ENCODE measurements at regions not wholly inside any gene's neighbourhood (a gene's known extent, or its start where the extent isn't known, plus 50 kb on each side); places are given as distances from the start of the nearest gene placed in this dataset.

- TF ChIP-seq AGO2 (optimal IDR thresholded peaks at IDR 0.05; ENCODE audit: low read depth, low read length), result no peak
- no peak for TF ChIP-seq CTCF (CRISPR knock-in tag; IDR thresholded peaks at IDR 0.05)
- TF ChIP-seq POLR2AphosphoS5 (IDR thresholded peaks at IDR 0.05; ENCODE audit: low read depth, low read length), result no peak
- TF ChIP-seq PRDM10 (CRISPR knock-in tag; IDR thresholded peaks at IDR 0.05; ENCODE audit: low read depth), result no peak
- no peak for TF ChIP-seq ZNF318 (CRISPR knock-in tag; IDR thresholded peaks at IDR 0.05)
- no peak for TF ChIP-seq EZH2 (conservative IDR thresholded peaks at IDR 0.05; ENCODE audit: low read depth, low read length)
- no peak for TF ChIP-seq ZNF33A (CRISPR knock-in tag; IDR thresholded peaks at IDR 0.05; ENCODE audit: borderline replicate concordance)
- no peak for TF ChIP-seq ZNF3 (CRISPR knock-in tag; IDR thresholded peaks at IDR 0.05)
- no peak for TF ChIP-seq IRF2 (CRISPR knock-in tag; IDR thresholded peaks at IDR 0.05)
- no peak for TF ChIP-seq ZNF143 (CRISPR knock-in tag; IDR thresholded peaks at IDR 0.05)
- no peak for TF ChIP-seq SMARCE1 (IDR thresholded peaks at IDR 0.05; ENCODE audit: borderline replicate concordance)
- no peak for TF ChIP-seq ZNF256 (CRISPR knock-in tag; conservative IDR thresholded peaks at IDR 0.05)
- no peak for TF ChIP-seq TARDBP (CRISPR knock-in tag; IDR thresholded peaks at IDR 0.05)
- TF ChIP-seq NONO (IDR thresholded peaks at IDR 0.05), result no peak
- no peak for TF ChIP-seq NONO (CRISPR knock-in tag; conservative IDR thresholded peaks at IDR 0.05)
Measured at GRCh38 chr7:81525841-81526240, 244.0 kb downstream of the HGF start.

Data from HepG2 (cell line).